ENCODE measurements at regions not wholly inside any gene's neighbourhood (a gene's known extent, or its start where the extent isn't known, plus 50 kb on each side); places are given as distances from the start of the nearest gene placed in this dataset.
A peak's percentile ranks its signal among the peaks of the same experiment; 100 is the strongest.

- peak; percentile 91 for DNase-seq
Measured at GRCh38 chr4:177573507-177573906, 131.3 kb upstream of the AGA start.

- peak; percentile 11 for DNase-seq
Measured at GRCh38 chr4:177574446-177574845, 132.2 kb upstream of the AGA start.

- no peak for DNase-seq
Measured at GRCh38 chr4:177579649-177580048, 137.4 kb upstream of the AGA start.

- no peak for DNase-seq
Measured at GRCh38 chr4:177582992-177583391, 140.8 kb upstream of the AGA start.

- DNase-seq: no peak
Measured at GRCh38 chr4:177587989-177588388, 145.8 kb upstream of the AGA start.

- no peak for DNase-seq
Measured at GRCh38 chr4:177595386-177595785, 153.1 kb upstream of the AGA start.

GRCh38 chr4:177596035-177596434 is 153.8 kb upstream of the AGA start:
- peak; percentile 78 for DNase-seq

- no peak for DNase-seq
Measured at GRCh38 chr4:177596991-177597390, 154.8 kb upstream of the AGA start.

- DNase-seq: no peak
Measured at GRCh38 chr4:177605252-177605651, 163.0 kb upstream of the AGA start.

- no peak for DNase-seq
Measured at GRCh38 chr4:177607111-177607573, 164.9 kb upstream of the AGA start.

- DNase-seq: no peak
Measured at GRCh38 chr4:177611974-177612664, 169.9 kb upstream of the AGA start.

- DNase-seq: no peak
Measured at GRCh38 chr4:177612684-177613083, 170.4 kb upstream of the AGA start.

- DNase-seq: peak; percentile 1
Measured at GRCh38 chr4:177632481-177632880, 190.2 kb upstream of the AGA start.

GRCh38 chr4:177638871-177639270 is 196.6 kb upstream of the AGA start:
- no peak for DNase-seq

GRCh38 chr4:177640864-177641263 is 198.6 kb upstream of the AGA start:
- no peak for DNase-seq

- no peak for DNase-seq
Measured at GRCh38 chr4:177660223-177660622, 218.0 kb upstream of the AGA start.

GRCh38 chr4:177667687-177668086 is 225.4 kb upstream of the AGA start:
- peak; percentile 6 for DNase-seq

- no peak for DNase-seq
Measured at GRCh38 chr4:177671387-177671786, 229.2 kb upstream of the AGA start.

- DNase-seq: no peak
Measured at GRCh38 chr4:177671845-177672244, 229.6 kb upstream of the AGA start.

GRCh38 chr4:177673985-177674489 is 231.8 kb upstream of the AGA start:
- DNase-seq: peak; percentile 42

GRCh38 chr4:177680308-177680707 is 238.1 kb upstream of the AGA start:
- DNase-seq: no peak

GRCh38 chr4:177681902-177682301 is 239.7 kb upstream of the AGA start:
- DNase-seq: no peak

- DNase-seq: no peak
Measured at GRCh38 chr4:177687117-177687516, 244.9 kb upstream of the AGA start.

- DNase-seq: no peak
Measured at GRCh38 chr4:177692907-177693306, 250.7 kb upstream of the AGA start.
